Smooth muscle cell (in vitro differentiated cells): ENCODE measurements at regions not wholly inside any gene's neighbourhood (a gene's known extent, or its start where the extent isn't known, plus 50 kb on each side); places are given as distances from the start of the nearest gene placed in this dataset.

ENCODE experiments used
- DNase-seq: peaks from one replicate; lab custom pipeline; 2025; ENCODE audit not compliant: unreplicated experiment; lab: John Stamatoyannopoulos, UW
- H2AFZ ChIP-seq: fragments of 200-600 bp; sonication (generic); 2 replicates; pipeline ENCODE4 v1.6.0; 2016; ENCODE audit warnings: antibody characterized with exemption, low read depth, mild to moderate bottlenecking
- H3F3A ChIP-seq: fragments of 200-600 bp; sonication (generic); 2 replicates; pipeline ENCODE4 v1.6.0; 2017; ENCODE audit warnings: antibody characterized with exemption, low read depth
- H3K27ac ChIP-seq: fragments of 200-600 bp; sonication (generic); 2 replicates; pipeline ENCODE4 v1.5.1; 2016; ENCODE audit warnings: low read depth, mild to moderate bottlenecking
- H3K27me3 ChIP-seq: fragments of 200-600 bp; sonication (generic); 2 replicates; pipeline ENCODE4 v1.6.1; 2016; ENCODE audit warnings: low read depth, mild to moderate bottlenecking
- H3K36me3 ChIP-seq: fragments of 200-600 bp; sonication (generic); 2 replicates; pipeline ENCODE4 v1.5.1; 2016; ENCODE audit warnings: low read depth
- H3K4me1 ChIP-seq: fragments of 200-600 bp; sonication (generic); 2 replicates; pipeline ENCODE4 v1.5.1; 2016; ENCODE audit warnings: low read depth
- H3K4me2 ChIP-seq: fragments of 200-600 bp; sonication (generic); 2 replicates; pipeline ENCODE4 v1.6.0; 2016; ENCODE audit warnings: mild to moderate bottlenecking
- H3K4me3 ChIP-seq: fragments of 200-600 bp; sonication (generic); 2 replicates; pipeline ENCODE4 v1.5.1; 2016; ENCODE audit warnings: mild to moderate bottlenecking
- H3K79me2 ChIP-seq: fragments of 200-600 bp; sonication (generic); 2 replicates; pipeline ENCODE4 v1.6.0; 2016; ENCODE audit warnings: low read depth, mild to moderate bottlenecking
- H3K9ac ChIP-seq: fragments of 200-600 bp; sonication (generic); 2 replicates; pipeline ENCODE4 v1.6.0; 2016; ENCODE audit warnings: low read depth
- H3K9me3 ChIP-seq: fragments of 200-600 bp; sonication (generic); replicated peaks from 2 replicates; pipeline ENCODE4 v1.5.1; 2016; ENCODE audit warnings: low read depth
- H4K20me1 ChIP-seq: fragments of 200-600 bp; sonication (generic); 2 replicates; pipeline ENCODE4 v1.6.0; 2016; ENCODE audit warnings: low read depth
- WGBS: methylation state at CpG from one replicate; pipeline ENCODE4 v1.1.7; 2016; ENCODE audit warnings: low lambda C conversion rate; 5-methylcytosine and 5-hydroxymethylcytosine counted together
- TF ChIP-seq, protein P1 (sequence below): fragments of 200-600 bp; sonication (generic); IDR thresholded peaks from 2 replicates; pipeline ENCODE4 v1.5.1; 2017; ENCODE audit warnings: borderline replicate concordance, mild to moderate bottlenecking, antibody characterized with exemption; ENCODE audit not compliant: insufficient read depth, poor library complexity, severe bottlenecking

- WGBS, result 63% methylated on average over 20 of the region's 20 CpGs
- H3K4me2 ChIP-seq, result no peak overlapping the region
- H3K9me3 ChIP-seq, result no peaks in the 10 kb centered on the region
- no peak overlapping the region for H3K27ac ChIP-seq
- H3K79me2 ChIP-seq, result no peaks in the 10 kb centered on the region
- H4K20me1 ChIP-seq, result no peaks in the 10 kb centered on the region
- H3K36me3 ChIP-seq, result no peaks in the 10 kb centered on the region
- no peaks in the 10 kb centered on the region for H3F3A ChIP-seq
- TF ChIP-seq, protein P1, sequence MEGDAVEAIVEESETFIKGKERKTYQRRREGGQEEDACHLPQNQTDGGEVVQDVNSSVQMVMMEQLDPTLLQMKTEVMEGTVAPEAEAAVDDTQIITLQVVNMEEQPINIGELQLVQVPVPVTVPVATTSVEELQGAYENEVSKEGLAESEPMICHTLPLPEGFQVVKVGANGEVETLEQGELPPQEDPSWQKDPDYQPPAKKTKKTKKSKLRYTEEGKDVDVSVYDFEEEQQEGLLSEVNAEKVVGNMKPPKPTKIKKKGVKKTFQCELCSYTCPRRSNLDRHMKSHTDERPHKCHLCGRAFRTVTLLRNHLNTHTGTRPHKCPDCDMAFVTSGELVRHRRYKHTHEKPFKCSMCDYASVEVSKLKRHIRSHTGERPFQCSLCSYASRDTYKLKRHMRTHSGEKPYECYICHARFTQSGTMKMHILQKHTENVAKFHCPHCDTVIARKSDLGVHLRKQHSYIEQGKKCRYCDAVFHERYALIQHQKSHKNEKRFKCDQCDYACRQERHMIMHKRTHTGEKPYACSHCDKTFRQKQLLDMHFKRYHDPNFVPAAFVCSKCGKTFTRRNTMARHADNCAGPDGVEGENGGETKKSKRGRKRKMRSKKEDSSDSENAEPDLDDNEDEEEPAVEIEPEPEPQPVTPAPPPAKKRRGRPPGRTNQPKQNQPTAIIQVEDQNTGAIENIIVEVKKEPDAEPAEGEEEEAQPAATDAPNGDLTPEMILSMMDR, result no peak
- no peak overlapping the region for H3K9ac ChIP-seq
- no peak for DNase-seq
- no peak overlapping the region for H2AFZ ChIP-seq
- peaks cover 12% of the 10 kb centered on the region for H3K4me1 ChIP-seq
- peaks cover 22% of the 10 kb centered on the region for H3K27me3 ChIP-seq
- no peak overlapping the region for H3K4me3 ChIP-seq
These were observed 140.4 kb downstream of the ENGASE start for GRCh38 chr17:79214940-79215604.

DNA sequence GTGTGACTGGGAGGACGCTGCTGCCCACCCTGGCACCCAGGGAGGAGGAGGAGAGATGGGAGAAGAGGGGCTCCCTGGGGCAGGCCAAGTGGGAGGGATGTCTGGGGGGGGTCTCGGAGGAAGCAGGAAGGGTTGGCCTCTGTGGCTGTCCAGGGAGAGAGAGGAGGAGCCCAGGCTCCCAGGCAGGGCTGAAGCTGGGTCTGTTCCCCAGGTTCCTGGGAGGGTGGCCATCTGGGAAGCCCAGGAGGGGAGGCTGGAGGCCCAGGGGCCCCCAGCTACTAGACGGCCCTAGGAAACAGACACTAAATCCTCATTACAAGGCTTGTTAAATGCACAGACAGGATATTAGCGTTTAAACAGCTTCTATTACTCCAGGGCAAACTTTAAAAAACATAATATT lies 139.8 kb downstream of the ENGASE start:
- H2AFZ ChIP-seq, result no peak overlapping the region
- H4K20me1 ChIP-seq, result no peaks in the 10 kb centered on the region
- H3K9ac ChIP-seq, result no peak overlapping the region
- H3K79me2 ChIP-seq, result no peaks in the 10 kb centered on the region
- H3K4me3 ChIP-seq, result no peak overlapping the region
- H3K27me3 ChIP-seq, result peaks cover 16% of the 10 kb centered on the region
- no peaks in the 10 kb centered on the region for H3F3A ChIP-seq
- no peaks in the 10 kb centered on the region for H3K9me3 ChIP-seq
- no peak for DNase-seq
- H3K36me3 ChIP-seq, result no peaks in the 10 kb centered on the region
- H3K4me1 ChIP-seq, result peaks cover 8% of the 10 kb centered on the region
- TF ChIP-seq, protein P1, result no peak
- no peak overlapping the region for H3K27ac ChIP-seq
- WGBS, result 54% methylated on average over 4 of the region's 4 CpGs
- no peak overlapping the region for H3K4me2 ChIP-seq

GRCh38 chr17:79213305-79213704 lies 138.7 kb downstream of the ENGASE start:
- TF ChIP-seq, protein P1, result no peak

More at GRCh38 chr17:79213305-79213704, 138.7 kb downstream of the ENGASE start:
- no peak overlapping the region for H2AFZ ChIP-seq
- H4K20me1 ChIP-seq, result no peaks in the 10 kb centered on the region
- H3K4me1 ChIP-seq, result peaks cover 8% of the 10 kb centered on the region
- H3K4me3 ChIP-seq, result no peak overlapping the region
- no peak overlapping the region for H3K9ac ChIP-seq
- WGBS, result 85% methylated on average over 10 of the region's 10 CpGs
- H3K79me2 ChIP-seq, result no peaks in the 10 kb centered on the region
- no peak overlapping the region for H3K27ac ChIP-seq
- no peaks in the 10 kb centered on the region for H3K9me3 ChIP-seq
- H3K4me2 ChIP-seq, result no peak overlapping the region
- no peak for DNase-seq
- H3K36me3 ChIP-seq, result no peaks in the 10 kb centered on the region
- peaks cover 9% of the 10 kb centered on the region for H3K27me3 ChIP-seq
- H3F3A ChIP-seq, result no peaks in the 10 kb centered on the region
